ENCODE measurements at regions not wholly inside any gene's neighbourhood (a gene's known extent, or its start where the extent isn't known, plus 50 kb on each side); places are given as distances from the start of the nearest gene placed in this dataset.

GRCh38 chr5:88144219-88145001, 124.2 kb downstream of the TMEM161B start:
- no peak for DNase-seq (ENCODE audit: low spot score)

- no peak for DNase-seq (ENCODE audit: low spot score)
Observed at GRCh38 chr5:88143693-88144218, 124.9 kb downstream of the TMEM161B start.

DNA sequence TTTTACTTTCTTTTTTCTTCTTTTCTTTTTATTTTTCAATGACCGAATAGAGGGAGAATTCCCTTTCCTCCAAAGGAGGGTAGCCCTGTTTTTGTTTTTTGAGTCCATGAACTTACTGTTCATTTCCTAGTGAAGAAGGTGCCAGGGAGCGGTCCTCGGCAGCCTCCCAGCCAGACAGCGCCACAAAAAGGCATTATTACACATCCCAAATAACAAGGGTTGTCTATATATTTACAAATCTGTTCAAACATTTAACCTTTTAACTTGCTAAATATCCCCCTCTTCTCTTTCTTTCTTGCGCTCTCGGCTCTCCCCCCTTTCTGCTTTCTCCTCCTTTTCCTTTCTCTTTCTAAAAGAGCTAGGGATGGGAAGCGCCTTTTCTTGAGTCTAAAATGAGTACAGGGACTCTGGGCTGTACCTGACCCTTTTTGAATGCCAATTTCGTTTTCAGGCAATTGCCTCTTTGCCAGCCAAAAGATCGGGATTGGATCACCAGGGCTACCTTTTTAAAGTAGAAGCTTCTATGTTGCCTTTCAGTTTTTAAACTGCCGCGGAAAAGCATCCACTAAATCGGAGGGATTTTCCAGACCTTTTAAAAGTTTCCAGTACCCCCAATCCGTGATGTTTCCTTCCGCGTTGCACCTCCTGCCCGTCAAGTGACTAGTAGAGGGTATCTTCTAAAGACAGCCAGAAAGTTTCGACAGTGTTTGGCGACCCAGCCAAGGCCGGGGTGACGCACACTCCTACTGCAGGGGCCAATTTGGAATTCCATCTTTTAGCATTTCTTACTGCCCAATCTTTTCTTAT, 125.6 kb downstream of the TMEM161B start:
- no peak for DNase-seq (ENCODE audit: low spot score)

DNA sequence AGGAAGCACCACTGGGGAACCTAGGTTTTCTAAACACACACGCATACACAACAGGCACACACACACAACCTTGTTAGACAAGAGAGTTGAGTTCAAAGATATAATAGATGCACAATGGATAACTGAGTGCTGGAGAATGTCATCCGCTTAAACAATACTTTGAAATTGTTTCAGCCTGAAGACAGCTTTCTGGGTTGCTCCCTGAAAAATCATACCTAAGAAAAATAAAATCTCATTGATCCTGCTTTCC, 126.1 kb downstream of the TMEM161B start:
- no peak for DNase-seq (ENCODE audit: low spot score)

DNA sequence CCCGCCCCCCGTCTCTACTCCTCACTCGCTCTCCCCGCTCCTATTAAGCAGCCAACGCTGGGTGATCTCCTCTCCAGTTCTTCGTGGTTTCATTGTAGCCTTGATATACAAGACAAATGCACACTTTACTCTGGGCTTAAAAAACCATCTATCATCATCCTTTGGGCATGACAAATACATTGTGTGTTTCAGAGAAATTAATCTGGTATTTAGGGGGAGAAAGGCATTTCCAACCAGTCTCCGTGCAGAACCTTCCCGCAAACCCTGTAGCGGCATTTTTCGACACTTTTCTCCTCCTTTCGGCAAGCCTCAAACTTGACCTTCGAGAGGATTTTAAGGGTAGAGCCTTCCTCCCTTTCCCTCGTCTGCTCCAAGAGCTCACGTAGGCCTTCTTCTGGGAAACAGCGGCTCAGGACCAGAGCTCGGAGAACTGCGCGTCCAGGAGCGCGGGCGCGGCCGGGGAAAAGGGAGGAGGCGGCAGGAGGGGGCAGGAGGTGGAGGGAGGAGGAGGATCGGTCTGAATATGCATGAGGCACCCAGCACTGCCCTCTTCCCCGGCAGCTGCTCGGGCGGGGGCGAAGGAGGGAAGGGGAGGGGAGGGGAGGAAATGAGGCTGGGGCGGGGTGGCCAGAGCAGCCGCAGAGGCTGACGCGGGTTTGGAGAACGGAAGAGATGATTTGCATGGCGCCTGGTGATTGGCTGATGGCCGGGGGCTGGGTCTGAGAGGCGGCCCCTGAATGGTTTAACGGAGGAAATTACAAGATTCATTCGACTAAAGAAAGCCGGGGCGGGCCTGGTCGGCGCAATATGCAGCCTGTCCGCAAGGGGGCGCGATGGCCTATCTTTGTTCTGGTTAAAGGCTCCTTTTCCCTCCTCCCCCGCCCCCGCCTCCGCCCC, 127.5 kb downstream of the TMEM161B start:
- peak; percentile 81 for DNase-seq (ENCODE audit: low spot score)

DNA sequence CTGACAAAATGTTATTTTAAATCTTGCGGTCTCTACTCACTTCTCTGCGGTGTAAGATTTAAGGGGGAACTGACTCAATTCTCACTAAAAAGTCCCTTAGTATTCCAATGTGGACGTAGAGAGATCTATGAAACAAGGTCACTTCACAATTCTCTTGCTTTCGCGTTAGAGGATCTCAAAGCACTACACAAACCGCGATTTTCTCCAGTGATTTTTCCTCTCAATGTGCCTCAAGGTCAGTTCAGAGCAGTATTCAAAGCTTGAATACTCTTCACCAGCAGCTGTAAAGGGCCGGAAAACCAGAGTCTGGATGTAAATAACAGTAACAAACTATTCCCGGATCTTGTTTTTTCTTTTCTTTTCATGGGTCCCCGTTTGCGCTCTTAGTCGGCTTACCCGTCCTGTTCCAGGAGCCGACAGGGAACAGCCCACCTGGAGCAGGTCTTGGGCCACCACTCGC, 128.2 kb downstream of the TMEM161B start:
- no peak for DNase-seq (ENCODE audit: low spot score)

- DNase-seq (ENCODE audit: low spot score), result no peak
Observed at GRCh38 chr5:88130211-88130815, 138.3 kb downstream of the TMEM161B start.

DNA sequence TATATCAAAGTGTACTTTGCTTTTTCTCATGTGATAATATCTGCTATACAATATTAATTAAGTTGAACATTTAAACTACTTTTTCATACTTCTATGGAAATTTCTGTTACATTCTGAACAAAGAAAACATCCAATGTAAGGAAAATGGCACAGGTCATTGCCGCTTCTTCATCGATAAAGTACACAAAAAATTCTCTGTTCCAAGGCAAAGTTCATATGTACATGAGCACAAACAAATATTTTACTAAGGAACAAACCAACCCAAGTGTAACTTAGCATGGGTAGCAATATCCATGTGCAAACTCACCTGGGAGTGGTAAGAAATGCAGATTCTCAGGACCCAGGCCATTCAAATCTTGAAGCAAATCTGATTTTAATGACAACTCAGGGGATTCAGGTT, 139.8 kb downstream of the TMEM161B start:
- no peak for DNase-seq (ENCODE audit: low spot score)

- DNase-seq (ENCODE audit: low spot score), result no peak
Observed at GRCh38 chr5:88119535-88120125, 149.0 kb downstream of the TMEM161B start.

DNA sequence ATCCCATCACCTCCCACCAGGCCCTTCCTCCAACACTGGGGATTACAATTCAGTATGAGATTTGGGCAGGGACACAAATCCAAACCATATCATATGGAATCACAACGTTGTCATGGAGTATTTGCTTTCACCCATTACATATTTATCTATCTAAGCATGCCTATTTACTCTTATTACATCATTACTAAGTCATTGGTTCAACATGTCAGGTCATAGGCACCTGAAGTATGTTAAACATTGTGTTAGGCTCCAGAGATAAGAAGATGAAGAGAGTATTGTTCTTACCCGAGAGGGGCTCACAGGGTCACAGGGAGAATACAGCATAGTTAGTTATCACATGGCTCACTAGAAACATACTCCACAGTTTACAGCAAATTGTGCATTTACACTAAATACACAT, 150.5 kb downstream of the TMEM161B start:
- DNase-seq (ENCODE audit: low spot score), result no peak

- no peak for DNase-seq (ENCODE audit: low spot score)
Observed at GRCh38 chr5:88117546-88117945, 151.1 kb downstream of the TMEM161B start.

DNA sequence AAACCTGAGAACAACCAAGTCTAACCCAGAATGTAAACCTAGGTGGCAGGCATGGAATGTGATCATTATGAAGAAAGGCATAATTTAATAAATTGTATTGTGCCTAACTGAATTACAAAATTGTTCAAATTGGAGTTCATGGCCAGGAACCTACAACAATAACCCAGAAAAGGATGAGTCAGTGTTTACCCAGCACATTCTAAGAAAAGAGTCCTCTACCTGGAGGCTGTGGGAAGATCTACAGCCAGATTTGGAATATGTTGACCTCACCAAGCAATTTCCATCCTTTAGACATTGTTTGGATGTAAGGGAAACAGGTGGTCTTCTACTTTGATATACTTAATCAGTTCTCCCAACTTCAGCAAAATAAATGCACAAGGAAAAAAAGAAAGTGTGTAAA, 152.2 kb downstream of the TMEM161B start:
- DNase-seq (ENCODE audit: low spot score), result no peak

DNA sequence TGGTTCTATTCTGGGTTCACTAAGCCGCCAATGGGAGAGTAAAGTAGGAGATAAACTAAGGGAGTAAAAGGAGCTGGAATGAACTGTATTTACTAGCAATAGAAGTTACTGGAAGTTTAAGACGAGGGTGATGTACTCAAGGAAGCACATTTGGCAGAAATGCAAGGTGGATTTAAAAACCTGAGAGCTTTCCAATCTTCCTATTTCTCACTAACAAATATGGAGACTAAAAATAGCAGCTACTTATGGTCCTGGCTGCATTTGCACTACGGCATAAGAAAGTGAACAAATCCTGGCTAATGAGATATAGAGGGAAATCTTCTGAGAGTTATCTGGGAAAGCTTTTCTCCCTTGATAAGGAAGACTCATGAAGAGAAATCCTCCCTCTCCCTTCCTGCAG, 153.4 kb downstream of the TMEM161B start:
- DNase-seq (ENCODE audit: low spot score), result no peak

DNA sequence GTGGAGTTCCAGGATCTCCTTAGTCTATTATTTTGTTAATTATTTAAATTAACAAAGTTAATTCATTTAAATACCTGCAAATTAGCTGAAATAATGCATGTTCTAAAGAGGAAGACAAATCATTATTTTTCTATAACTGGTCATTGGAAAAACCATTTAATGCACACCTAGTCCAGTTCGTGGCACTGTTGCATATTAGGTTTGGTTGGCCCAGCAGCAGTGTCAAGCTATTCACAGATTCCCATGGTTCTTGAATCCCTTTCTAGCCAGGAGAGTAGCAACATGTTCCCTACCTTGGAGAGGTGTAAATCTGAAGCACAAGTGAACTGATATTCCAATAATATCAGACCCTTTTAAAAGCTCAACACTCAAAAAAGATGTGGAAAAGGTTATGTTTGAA, 155.2 kb downstream of the TMEM161B start:
- no peak for DNase-seq (ENCODE audit: low spot score)

DNA sequence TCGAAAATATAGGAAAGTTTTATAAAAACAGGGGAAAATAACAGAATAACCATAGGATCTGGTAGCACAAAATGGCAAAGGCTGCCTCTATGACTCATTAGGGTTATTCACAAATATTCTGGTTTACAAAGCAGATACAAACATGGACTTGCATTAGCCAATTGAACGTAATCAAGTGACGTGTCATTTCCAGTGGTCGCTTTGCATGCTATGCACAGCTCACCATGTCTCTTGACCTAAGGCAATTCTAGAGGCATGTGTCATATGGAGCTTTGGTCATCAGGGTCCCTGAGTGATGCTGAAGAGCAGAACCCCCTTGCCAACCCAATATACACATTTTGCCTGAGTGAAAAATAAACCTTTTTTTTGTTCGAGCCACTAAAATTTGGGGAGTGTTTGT, 158.8 kb downstream of the TMEM161B start:
- no peak for DNase-seq (ENCODE audit: low spot score)

- DNase-seq (ENCODE audit: low spot score), result no peak
Observed at GRCh38 chr5:88108490-88109279, 160.0 kb downstream of the TMEM161B start.

DNA sequence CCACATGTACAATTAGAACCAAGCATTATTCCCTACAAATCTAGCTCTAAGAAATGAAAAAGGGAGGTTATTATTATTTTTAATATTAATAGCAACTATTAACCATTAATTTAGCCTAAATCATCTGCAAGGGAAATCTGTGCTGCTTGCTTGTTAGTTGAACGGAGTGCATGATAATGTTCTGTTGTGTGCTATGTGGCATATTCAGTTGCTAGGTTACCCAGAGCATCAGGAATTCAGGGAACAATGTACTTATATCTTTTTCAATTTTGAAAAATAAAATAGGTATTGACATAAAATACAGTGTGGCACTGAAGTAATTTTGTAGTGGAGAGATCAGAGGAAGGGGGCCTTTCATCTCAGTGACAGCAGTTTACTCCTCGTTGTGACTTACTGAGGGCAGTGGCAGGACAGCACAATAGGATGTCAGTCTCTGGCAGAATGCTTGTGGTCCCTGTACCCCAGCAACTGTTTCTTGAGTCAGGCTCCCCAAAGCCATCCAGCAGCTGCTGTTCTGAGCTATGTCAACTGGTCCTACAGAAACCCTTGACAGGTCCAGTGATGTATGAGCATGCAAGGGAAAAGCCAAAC, 173.6 kb downstream of the TMEM161B start:
- DNase-seq (ENCODE audit: low spot score), result no peak

- no peak for DNase-seq (ENCODE audit: low spot score)
Observed at GRCh38 chr5:88094403-88094802, 174.2 kb downstream of the TMEM161B start.

DNA sequence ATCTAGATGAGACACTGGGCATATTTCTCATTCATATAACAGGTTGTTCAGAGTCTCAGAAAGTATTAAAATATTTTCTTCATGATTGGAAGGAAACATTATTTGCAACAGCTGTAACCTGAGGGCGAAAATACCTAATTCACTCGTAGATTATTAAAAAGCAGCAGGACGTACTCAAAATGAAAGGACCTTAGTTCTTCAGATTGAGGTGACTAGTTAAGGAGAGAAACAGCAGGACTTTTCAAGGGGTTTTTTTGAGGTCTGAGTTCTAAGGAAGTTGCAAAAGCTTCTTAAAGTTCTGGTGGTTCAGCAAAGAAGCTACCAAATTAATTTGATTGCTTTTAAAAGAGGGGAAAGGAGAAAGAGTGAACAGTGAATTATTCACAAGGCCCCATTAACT, 174.9 kb downstream of the TMEM161B start:
- DNase-seq (ENCODE audit: low spot score), result no peak

DNA sequence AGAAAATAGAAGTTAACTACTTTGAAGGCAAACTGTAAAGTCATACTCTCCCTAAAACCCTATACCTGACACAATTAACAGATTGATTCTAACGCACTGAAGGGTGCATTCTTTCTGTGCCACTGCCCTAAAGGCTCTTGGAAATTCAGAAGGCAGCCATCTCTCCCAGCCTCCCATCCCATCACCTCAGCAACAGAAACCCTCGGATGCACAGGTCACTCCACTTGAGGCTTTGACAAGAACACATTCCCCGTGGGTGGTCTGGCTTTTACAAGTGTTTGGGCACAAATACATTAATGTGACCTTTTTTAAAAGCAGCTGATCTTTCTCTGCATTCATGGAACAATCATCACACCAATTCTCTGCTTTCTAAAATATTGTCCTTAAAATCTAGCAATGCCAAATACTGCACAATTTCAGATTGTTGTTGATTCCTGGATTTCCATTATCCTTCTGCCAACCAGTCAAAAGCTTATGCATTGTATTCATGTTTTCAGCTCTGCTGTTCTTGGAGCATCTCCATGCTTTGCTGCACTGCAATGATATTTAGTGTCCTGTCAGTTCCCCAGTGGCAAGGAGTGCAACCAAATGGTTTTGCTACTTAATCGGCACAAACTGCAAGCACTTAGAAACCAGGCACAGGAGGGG, 175.6 kb downstream of the TMEM161B start:
- no peak for DNase-seq (ENCODE audit: low spot score)
